HG02870 (cell line): ENCODE measurements at regions not wholly inside any gene's neighbourhood (a gene's known extent, or its start where the extent isn't known, plus 50 kb on each side); places are given as distances from the start of the nearest gene placed in this dataset.
"Not testable (repeated sequence)": the region's sequence is repeated elsewhere in the genome, so short reads cannot be mapped to it uniquely, and the experiment has no call there.

Source experiments
- ATAC-seq: cut with Tn5 transposase; IDR thresholded peaks from one replicate; pipeline ENCODE4 v1.9.1; 2021; ENCODE audit warnings: mild to moderate bottlenecking, moderate library complexity; ENCODE audit not compliant: unreplicated experiment

- ATAC-seq, result no peak
Observed at GRCh38 chr11:116384876-116385275, 387.9 kb downstream of the BUD13 start.

- no peak for ATAC-seq
Observed at GRCh38 chr11:116384407-116384806, 388.4 kb downstream of the BUD13 start.

- no peak for ATAC-seq
Observed at GRCh38 chr11:116379185-116379828, 393.5 kb downstream of the BUD13 start.

- no peak for ATAC-seq
Observed at GRCh38 chr11:116376547-116376946, 396.2 kb downstream of the BUD13 start.

GRCh38 chr11:116376054-116376453 lies 396.7 kb downstream of the BUD13 start:
- no peak for ATAC-seq

- ATAC-seq, result no peak
Observed at GRCh38 chr11:116375221-116375620, 397.6 kb downstream of the BUD13 start.

DNA sequence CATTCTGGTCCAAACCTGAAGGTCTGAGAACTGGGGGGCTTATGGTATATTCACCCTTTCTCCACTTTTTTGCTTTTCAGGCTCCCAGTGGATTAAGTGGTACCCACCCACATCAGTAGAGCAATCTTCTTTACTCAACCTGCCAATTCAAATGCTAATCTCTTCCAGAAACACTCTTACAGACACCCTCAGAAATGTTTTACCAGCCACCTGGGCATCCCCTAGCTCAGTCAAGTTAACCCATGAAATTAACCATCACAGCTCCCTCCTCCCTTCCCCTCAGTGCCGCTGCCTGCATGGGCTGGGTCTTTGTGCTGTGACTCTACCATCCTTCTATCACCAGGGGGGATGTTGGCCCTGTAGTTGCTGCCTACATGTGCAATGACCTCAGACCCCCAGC lies 398.7 kb downstream of the BUD13 start:
- ATAC-seq, result no peak

DNA sequence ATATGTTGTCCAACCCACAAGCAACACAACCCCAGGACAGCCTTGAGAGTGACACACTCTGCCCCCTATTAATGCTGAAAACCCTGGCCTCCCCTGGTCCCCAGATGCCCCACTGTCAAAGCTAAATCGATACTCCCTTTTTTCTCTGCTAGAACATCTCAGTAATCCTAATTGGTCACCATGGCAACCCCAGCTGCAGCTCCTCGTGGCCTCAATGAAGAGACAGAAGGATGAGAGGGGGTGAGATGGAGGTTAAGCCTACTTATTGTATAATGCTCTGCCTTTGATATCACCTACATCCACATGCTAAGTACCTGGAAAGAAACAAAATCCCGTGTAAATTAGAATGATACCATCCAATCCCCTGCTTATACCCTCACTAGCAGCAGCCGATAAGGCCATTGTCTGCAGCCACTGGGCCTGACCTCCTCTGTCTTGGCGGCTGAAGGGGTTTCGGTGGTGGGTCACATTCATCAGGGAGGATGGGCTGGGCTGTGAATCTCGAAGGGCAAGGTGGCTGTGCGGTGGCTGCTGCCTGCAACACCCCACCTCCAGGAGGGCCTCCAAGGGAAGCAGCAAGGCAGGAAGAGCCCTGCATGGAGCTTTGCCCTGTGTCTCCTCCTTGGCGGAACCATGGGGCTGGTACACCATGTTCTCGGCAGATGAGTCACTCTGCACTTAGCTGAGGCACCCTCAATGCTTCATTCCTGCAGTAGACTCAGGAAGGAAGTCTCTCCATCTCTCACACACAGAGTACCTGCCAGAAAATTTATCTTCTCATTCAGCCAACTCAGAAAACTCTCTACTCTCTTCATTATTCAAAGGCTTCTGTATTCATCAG lies 399.5 kb downstream of the BUD13 start:
- no peak for ATAC-seq

GRCh38 chr11:116371146-116371545 lies 401.6 kb downstream of the BUD13 start:
- no peak for ATAC-seq

DNA sequence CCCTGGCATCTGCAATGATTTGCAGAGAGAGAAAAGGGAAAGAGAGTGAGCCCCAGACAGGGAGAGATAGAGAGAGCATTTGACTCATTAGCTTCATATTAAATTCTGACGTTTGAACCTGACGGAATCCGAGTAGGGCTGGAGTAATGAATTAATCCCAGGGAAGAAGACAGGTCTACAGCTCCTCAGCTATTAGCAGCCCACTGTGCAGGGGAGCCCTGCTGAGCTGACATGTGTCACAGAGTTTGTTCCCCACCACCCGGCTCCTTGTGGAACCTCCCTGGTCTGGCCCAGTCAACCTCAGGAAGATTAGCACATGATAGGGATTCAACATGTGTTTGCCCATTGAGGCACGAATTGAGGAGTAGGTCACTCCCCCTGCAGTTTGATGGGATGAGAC lies 404.0 kb downstream of the BUD13 start:
- no peak for ATAC-seq

DNA sequence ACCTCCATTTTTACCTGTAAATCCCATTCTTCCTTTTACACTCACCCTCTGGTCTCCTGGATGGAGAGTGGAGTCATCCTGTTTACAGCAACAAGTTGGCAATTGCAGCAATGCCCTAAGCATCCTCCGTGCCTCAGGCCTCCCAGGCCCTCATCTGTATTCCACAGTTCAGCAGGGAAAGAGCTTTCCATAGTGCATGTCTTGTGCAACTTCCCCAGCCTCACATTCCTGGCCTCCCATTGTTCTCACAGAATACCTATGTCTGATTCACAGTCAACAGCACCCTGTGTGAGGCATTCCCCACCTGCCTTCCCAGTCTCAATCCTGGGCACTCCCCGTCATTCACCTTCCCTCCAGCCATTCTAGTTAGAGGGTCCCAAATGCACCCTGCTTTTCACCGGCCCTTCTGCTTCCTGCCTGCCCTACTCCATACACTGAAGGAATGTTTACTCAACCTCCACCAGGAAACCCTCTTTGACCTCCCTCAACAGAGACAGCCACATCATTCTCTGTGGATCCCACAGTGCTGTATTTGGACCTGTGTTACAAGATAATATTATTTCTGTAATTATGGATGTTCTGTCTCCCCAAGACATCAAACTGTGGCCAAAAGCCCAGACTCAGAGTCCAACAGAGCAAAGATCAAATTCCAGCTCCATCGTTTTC lies 405.7 kb downstream of the BUD13 start:
- no peak for ATAC-seq

DNA sequence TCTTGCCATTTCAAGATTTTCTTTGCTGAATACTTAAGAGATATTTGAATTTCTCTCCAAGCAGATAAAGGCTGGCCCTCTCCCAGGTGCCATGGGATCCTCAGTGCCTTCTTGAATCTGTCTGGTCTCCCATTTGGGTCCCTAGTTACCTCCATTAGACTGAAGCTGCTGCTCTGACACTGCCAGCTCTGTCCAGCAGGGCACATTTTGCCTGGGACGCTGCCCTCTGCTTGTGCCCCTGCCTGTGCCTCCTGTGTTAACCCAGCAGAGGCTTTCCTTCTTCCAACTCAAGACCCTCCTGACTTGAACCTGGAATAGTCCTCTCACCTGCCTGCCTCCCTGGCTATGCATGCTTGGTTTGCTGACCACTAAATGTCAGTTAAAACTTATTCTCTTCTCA lies 406.3 kb downstream of the BUD13 start:
- no peak for ATAC-seq

DNA sequence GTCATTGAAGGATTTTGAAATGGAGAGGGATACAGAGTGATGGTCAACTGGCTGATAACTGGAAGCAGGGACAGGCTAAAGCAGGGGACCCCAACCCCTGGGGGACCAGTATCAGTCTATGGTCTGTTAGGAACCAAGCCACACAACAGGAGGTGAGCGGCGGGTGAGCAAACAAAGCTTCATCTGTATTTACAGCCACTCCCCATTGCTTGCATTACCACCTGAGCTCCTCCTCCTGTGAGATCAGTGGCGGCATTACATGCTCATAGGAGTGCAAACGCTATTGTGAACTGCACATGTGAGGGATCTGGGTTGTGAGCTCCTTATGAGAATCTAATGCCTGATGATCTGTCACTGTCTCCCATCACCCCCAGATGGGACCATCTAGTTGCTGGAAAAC lies 407.9 kb downstream of the BUD13 start:
- ATAC-seq, result not testable (repeated sequence)

GRCh38 chr11:116364348-116364747 lies 408.4 kb downstream of the BUD13 start:
- no peak for ATAC-seq

DNA sequence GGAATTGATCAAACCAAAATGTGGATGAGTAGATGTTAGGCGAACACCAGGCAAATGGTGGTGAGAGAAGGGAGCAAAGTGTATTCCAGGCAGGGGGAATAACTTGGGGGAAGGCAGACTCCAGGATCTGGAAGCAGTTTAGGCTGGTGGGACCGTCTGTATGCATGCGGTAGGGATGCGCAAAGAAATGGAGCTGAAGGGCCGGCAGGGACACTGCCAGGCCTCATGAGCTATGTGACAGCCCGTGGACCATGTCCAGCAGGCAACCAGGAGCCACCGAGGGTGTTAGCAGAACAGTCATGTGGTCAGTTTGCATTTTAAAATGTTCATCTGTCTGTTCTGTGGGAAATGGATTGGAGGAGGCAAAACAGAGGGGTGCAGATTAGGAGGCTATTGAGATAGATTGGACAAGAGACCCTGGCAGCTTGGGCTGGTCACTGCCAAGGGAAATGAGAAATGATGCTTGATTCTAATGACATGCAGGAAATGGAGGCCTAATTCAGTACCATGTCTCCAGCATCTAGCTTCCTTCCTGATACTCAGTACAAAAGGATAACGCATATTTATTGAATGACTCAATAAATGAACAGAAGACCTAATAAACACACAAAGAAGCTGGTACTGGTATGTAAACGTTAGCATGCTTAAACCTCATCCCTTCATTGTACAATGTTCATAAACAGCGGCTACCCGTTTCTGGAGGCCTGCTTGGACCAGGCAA lies 412.4 kb downstream of the BUD13 start:
- no peak for ATAC-seq

DNA sequence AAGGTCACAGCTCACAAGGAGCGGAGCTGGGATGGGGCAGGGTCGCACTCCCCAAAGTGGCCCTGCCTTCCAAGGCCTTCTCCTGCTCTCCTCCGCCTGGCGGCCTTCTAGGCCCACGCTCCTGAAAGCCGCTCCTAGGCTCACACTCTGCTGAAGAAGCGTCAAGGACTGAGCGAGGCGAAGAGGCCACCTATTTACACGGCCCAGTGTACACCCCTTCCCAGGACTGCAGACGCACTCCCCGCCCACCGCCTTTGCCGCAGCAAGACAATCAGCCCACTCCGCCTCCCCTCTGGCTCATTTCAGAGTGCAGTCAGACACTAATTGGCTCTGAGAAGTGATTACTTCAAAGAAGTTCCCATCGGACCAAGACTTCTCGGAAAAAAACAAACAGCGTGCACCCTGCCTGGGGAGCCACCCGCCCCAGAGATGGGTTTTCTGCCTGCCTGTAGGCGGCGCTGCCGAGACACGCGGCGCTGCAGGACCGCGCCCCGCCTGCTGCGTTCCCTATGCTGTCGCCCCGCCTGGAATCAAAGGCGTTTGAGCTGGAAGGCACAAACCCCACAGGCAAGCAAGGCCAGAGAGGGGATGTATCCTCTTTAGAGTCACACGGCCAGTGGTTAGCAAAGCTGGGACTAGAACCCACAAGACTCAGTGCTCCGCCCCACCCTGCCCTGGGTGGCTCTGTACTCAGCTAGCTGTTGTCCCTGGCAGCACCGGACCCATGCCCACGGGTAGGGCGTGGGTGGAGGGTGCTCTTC lies 414.8 kb downstream of the BUD13 start:
- no peak for ATAC-seq

DNA sequence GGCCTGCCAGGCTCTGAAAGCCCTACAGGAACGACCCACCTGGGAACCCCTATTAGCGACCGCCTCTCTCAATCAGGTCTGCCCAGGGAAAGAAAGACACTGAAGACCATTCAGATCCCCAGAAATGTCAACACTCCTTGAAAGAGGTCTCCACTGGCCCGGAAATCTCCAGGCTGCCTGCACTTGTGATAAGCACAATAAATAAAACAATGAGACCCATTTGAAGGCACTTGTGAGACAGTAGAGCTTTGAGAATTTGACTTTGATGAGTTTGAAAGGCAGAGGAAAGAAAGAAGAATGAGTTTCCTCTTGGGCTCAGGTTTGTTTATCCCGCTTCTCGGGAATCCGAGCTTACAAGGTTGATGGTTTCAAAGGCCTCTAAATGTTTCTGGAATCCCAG lies 416.3 kb downstream of the BUD13 start:
- ATAC-seq, result no peak

GRCh38 chr11:116355104-116355503 lies 417.7 kb downstream of the BUD13 start:
- no peak for ATAC-seq

DNA sequence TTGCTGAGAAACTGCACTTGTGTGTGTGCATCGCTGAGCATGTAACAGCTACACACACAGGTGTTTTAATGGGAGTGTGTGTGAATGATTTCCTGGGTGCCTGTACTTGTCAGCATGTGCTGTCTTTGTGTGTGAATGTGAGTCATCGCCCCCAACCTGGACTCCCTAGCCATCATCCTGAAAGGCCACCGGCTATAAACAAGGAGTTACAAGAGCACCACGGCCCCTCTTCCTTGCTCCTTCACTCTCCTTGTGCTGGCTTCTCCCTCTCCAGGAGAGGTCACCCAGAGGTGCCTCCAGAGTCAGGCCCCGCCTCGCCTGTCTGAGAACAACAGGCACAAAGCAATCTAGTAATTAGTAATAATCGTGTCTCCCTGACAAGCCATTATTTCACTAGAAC lies 419.2 kb downstream of the BUD13 start:
- ATAC-seq, result no peak

- no peak for ATAC-seq
Observed at GRCh38 chr11:116352881-116353280, 419.9 kb downstream of the BUD13 start.

DNA sequence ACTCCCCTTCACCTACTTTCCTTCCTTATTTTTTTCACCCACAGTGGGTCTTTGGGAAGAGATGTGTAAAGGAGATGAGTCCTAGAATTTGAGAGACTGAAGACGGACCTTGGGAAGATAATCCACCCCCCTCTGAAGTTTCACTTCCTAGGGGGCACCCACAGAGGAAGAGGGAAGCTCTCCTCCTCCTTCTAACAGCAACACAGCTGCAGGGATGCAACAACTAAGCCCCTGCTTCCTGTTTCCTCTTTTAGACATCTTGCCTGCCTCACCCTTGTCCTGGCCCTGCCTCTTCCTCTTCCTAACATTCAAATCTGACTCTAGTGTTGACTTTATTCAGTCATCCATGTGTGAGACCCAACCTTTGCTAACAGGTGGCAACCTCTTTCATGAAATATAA lies 424.6 kb downstream of the BUD13 start:
- no peak for ATAC-seq
